ENCODE measurements at regions not wholly inside any gene's neighbourhood (a gene's known extent, or its start where the extent isn't known, plus 50 kb on each side); places are given as distances from the start of the nearest gene placed in this dataset.

DNA sequence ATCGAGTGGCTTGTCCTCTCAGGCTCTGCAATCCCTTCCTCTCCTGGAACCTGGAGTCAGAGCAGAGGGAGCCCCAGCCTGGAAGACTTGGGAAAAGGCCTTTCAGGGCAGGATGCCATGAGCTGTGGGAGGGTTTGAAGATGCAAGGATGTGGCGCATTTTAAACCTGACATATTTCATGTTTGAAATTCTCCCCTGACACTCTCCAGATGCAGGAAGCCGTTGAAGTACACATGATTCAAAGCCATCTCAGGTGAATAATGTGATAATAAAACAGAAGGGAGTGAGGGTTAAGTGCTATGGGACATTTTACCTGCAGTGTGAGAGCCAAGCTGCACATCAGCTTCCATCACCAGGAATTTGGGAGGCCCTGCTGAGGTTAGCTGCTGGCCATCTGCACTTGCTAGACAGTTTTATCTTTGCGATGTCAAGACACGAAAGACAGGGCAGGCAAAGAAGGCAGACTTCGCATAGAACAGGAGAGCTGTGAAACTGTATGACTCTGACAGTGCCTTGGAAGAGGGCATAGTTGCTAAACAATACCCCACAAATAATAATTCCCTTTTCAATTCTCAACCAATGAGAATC lies 159.1 kb upstream of the GDF10 start:
- TF ChIP-seq CTCF (IDR thresholded peaks at IDR 0.05), result no peak
- Mint-ChIP-seq H3K27me3 (ENCODE audit: low read depth) (no peaks in the 10 kb centered on the region), H3K27ac (ENCODE audit: unreplicated experiment) (no peak overlapping the region), H3K4me3 (ENCODE audit: unreplicated experiment) (no peak overlapping the region), H3K36me3 (ENCODE audit: low read depth) (no peaks in the 10 kb centered on the region), H3K4me1 (ENCODE audit: low read depth) (peaks cover 24% of the 10 kb centered on the region), H3K9me3 (ENCODE audit: low read depth) (no peaks in the 10 kb centered on the region)
- no peak for DNase-seq (ENCODE audit: low spot score)

- Mint-ChIP-seq H3K36me3 (ENCODE audit: low read depth) (no peaks in the 10 kb centered on the region), H3K4me1 (ENCODE audit: low read depth) (peaks cover 24% of the 10 kb centered on the region), H3K27ac (ENCODE audit: unreplicated experiment) (no peak overlapping the region), H3K9me3 (ENCODE audit: low read depth) (no peaks in the 10 kb centered on the region), H3K27me3 (ENCODE audit: low read depth) (no peaks in the 10 kb centered on the region), H3K4me3 (ENCODE audit: unreplicated experiment) (no peak overlapping the region)
- DNase-seq (ENCODE audit: low spot score), result no peak
- no peak for TF ChIP-seq CTCF (IDR thresholded peaks at IDR 0.05)
Measured at GRCh38 chr10:47141349-47141748, 158.6 kb upstream of the GDF10 start.

DNA sequence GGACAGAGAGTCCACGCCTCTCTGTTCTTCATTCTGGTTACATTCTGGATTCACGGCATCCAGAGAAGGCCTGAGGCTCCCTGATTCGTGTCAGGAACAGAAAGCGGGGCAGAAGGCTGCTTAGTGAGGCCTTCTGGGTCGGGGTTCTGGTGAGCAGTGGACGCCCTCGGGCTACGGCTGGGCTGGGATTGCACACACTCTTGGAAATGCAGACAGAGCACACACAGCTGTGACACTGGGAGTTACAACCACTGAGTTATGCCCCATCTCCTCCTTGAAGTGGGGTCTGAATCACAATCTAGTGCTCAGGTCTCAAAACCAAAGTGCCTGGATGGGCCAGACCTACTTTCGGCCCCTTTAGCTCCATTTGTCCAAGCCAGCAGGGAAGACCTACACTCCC lies 156.9 kb upstream of the GDF10 start:
- Mint-ChIP-seq H3K27ac (ENCODE audit: unreplicated experiment) (no peak overlapping the region), H3K4me1 (ENCODE audit: low read depth) (peaks cover 9% of the 10 kb centered on the region), H3K27me3 (ENCODE audit: low read depth) (no peaks in the 10 kb centered on the region), H3K9me3 (ENCODE audit: low read depth) (no peaks in the 10 kb centered on the region), H3K4me3 (ENCODE audit: unreplicated experiment) (no peak overlapping the region), H3K36me3 (ENCODE audit: low read depth) (no peaks in the 10 kb centered on the region)
- TF ChIP-seq CTCF (IDR thresholded peaks at IDR 0.05), result no peak
- no peak for DNase-seq (ENCODE audit: low spot score)

DNA sequence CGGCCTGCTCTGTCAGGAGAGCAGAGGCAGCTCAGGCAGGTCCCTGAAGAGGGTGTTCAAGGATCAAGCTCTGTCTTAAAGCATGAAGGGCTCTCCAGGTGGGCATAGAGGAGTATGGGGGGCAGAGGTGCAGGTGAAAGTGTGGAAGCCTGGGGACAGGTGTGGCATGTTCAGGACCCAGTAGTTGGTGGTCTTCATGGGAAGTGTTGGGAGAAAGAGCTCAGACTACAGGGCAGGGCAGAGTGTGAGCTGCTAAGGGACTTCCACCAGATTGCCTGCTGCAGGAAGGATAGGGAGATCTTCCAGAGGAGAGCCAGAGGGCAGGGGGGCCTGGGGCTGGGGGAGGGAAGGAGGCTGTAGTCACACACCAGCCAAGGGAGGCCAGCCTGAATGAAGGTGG lies 156.5 kb upstream of the GDF10 start:
- H3K4me1 Mint-ChIP-seq (ENCODE audit: low read depth), result peaks cover 7% of the 10 kb centered on the region
- TF ChIP-seq CTCF (IDR thresholded peaks at IDR 0.05), result no peak
- no peaks in the 10 kb centered on the region for H3K36me3 Mint-ChIP-seq (ENCODE audit: low read depth)
- H3K9me3 Mint-ChIP-seq (ENCODE audit: low read depth), result no peaks in the 10 kb centered on the region
- no peak for DNase-seq (ENCODE audit: low spot score)
- H3K27ac Mint-ChIP-seq (ENCODE audit: unreplicated experiment), result no peak overlapping the region
- H3K27me3 Mint-ChIP-seq (ENCODE audit: low read depth), result no peaks in the 10 kb centered on the region
- no peak overlapping the region for H3K4me3 Mint-ChIP-seq (ENCODE audit: unreplicated experiment)

DNA sequence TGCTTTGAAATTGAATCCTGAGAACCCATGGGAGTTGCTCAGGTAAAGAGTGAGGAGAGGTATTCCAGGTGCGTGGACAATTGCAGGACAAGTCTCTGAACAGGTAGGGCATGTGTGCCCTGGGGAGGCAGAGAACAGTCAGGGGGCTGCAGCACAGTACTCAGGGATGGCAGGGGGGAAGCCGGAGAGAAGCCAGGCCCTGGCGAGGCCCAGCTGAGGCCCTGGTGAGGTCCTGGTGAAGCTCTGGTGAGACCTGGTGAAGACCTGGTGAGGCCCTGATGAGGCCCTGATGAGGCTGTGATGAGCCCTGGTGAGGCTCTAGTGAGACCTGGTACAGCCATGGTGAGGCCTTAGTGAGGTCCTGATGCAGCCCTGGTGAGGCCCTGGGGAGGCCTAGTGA lies 155.5 kb upstream of the GDF10 start:
- no peak for DNase-seq (ENCODE audit: low spot score)
- H3K4me3 Mint-ChIP-seq (ENCODE audit: unreplicated experiment), result no peak overlapping the region
- H3K27ac Mint-ChIP-seq (ENCODE audit: unreplicated experiment), result no peak overlapping the region
- no peaks in the 10 kb centered on the region for H3K9me3 Mint-ChIP-seq (ENCODE audit: low read depth)
- H3K4me1 Mint-ChIP-seq (ENCODE audit: low read depth), result no peaks in the 10 kb centered on the region
- no peaks in the 10 kb centered on the region for H3K36me3 Mint-ChIP-seq (ENCODE audit: low read depth)
- H3K27me3 Mint-ChIP-seq (ENCODE audit: low read depth), result no peaks in the 10 kb centered on the region
- no peak for TF ChIP-seq CTCF (IDR thresholded peaks at IDR 0.05)
